ENCODE measurements at regions not wholly inside any gene's neighbourhood (a gene's known extent, or its start where the extent isn't known, plus 50 kb on each side); places are given as distances from the start of the nearest gene placed in this dataset.

DNA sequence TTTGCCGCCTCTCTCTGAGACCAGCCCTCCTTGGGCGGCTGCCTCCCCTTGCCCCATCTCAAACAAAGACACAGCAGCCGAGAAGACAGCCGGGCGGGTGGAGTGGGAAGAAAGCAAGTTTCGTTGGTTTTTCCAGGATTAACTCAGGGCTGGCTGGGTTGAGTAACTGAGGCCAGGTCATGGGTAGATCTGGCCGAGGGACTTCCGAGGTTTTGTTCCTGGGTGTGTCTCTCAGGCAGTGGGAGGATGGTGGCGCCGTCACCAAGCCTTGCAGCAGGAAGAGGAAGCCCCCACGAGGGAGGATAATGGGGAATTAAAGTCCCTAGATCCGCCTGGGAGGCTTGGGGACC is 167.2 kb downstream of the TTLL2 start:
- TF ChIP-seq, protein P1, sequence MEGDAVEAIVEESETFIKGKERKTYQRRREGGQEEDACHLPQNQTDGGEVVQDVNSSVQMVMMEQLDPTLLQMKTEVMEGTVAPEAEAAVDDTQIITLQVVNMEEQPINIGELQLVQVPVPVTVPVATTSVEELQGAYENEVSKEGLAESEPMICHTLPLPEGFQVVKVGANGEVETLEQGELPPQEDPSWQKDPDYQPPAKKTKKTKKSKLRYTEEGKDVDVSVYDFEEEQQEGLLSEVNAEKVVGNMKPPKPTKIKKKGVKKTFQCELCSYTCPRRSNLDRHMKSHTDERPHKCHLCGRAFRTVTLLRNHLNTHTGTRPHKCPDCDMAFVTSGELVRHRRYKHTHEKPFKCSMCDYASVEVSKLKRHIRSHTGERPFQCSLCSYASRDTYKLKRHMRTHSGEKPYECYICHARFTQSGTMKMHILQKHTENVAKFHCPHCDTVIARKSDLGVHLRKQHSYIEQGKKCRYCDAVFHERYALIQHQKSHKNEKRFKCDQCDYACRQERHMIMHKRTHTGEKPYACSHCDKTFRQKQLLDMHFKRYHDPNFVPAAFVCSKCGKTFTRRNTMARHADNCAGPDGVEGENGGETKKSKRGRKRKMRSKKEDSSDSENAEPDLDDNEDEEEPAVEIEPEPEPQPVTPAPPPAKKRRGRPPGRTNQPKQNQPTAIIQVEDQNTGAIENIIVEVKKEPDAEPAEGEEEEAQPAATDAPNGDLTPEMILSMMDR (IDR thresholded peaks at IDR 0.05) = no peak
- no peaks in the 10 kb centered on the region for H3K36me3 ChIP-seq
- H3K4me3 ChIP-seq = no peak overlapping the region
- DNase-seq (ENCODE audit: low spot score) (no peak), ATAC-seq (ENCODE audit: insufficient number of reproducible peaks, low FRiP score, low read depth) (no peak)
- H3K27me3 ChIP-seq (replicated peaks; ENCODE audit: insufficient read depth) = no peaks in the 10 kb centered on the region
- peaks cover 0 to 13% of the 10 kb centered on the region in 2 donors for H3K4me1 ChIP-seq (ENCODE audit: control insufficient read depth in 1 of 2, low read depth in 2 of 2)
- H3K9me3 ChIP-seq = no peaks in the 10 kb centered on the region
- no peak overlapping the region for H3K27ac ChIP-seq

DNA sequence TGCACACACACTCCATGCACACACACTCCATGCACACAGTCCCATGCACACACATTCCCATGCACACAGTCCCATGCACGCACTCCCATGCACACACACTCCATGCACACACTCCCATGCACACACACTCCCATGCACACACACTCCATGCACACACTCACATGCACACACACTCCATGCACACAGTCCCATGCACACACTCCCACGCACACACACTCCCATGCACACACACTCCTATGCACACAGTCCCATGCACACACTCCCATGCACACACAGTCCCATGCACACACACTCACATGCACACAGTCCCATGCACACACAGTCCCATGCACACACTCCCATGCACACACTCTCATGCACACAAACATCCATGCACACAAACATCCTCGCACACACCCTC is 168.4 kb downstream of the TTLL2 start:
- no peak for DNase-seq (ENCODE audit: low spot score)
- TF ChIP-seq, protein P1 (IDR thresholded peaks at IDR 0.05) = no peak
- no peaks in the 10 kb centered on the region for H3K9me3 ChIP-seq
- H3K4me3 ChIP-seq = no peak overlapping the region
- no peaks in the 10 kb centered on the region for H3K27me3 ChIP-seq (replicated peaks; ENCODE audit: insufficient read depth)
- ATAC-seq (ENCODE audit: insufficient number of reproducible peaks, low FRiP score, low read depth) = no peak
- H3K27ac ChIP-seq = no peak overlapping the region
- H3K4me1 ChIP-seq (ENCODE audit: control insufficient read depth in 1 of 2, low read depth in 2 of 2) = peaks cover 0 to 13% of the 10 kb centered on the region in 2 donors
- no peaks in the 10 kb centered on the region for H3K36me3 ChIP-seq

DNA sequence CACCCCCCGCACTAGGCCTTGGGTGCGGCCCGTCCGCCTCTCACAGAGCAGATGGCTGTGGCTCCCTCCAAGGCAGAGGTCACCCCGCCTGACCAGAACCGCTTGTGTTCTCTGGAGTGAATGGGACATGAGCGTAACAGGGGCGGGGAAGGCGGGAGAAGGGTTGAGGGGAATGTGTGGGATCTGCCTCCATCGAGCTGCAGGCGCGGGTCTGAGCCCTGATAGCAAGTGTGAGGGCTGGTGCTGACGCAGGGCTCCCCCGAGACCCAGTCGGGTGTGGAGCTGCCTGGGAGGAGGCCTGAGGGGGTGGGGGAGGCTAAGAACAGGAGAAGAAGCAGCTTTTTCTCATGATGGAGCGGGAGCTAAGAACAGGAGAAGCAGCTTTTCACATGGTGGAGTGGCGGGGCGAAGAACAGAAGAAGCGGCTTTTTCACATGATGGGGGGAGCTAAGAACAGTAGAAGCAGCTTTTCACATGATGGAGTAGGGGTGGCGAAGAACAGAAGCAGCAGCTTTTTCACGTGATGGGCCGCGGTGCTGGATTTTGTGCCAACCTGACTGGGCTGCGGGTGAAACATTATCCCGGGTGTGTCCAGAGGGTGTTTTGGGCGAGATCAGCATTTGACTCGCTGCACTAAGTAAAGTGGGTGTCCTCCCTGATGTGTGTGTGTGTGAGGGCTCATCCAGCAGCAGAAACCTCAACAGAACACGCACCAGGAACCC is 169.3 kb downstream of the TTLL2 start:
- H3K36me3 ChIP-seq = no peaks in the 10 kb centered on the region
- no peaks in the 10 kb centered on the region for H3K9me3 ChIP-seq
- ATAC-seq (ENCODE audit: insufficient number of reproducible peaks, low FRiP score, low read depth) = no peak
- H3K27ac ChIP-seq = no peak overlapping the region
- no peak for DNase-seq (ENCODE audit: low spot score)
- H3K27me3 ChIP-seq (replicated peaks; ENCODE audit: insufficient read depth) = no peaks in the 10 kb centered on the region
- H3K4me3 ChIP-seq = no peak overlapping the region
- H3K4me1 ChIP-seq (ENCODE audit: control insufficient read depth in 1 of 2, low read depth in 2 of 2) = peaks cover 0 to 13% of the 10 kb centered on the region in 2 donors
- TF ChIP-seq, protein P1 (IDR thresholded peaks at IDR 0.05) = no peak

DNA sequence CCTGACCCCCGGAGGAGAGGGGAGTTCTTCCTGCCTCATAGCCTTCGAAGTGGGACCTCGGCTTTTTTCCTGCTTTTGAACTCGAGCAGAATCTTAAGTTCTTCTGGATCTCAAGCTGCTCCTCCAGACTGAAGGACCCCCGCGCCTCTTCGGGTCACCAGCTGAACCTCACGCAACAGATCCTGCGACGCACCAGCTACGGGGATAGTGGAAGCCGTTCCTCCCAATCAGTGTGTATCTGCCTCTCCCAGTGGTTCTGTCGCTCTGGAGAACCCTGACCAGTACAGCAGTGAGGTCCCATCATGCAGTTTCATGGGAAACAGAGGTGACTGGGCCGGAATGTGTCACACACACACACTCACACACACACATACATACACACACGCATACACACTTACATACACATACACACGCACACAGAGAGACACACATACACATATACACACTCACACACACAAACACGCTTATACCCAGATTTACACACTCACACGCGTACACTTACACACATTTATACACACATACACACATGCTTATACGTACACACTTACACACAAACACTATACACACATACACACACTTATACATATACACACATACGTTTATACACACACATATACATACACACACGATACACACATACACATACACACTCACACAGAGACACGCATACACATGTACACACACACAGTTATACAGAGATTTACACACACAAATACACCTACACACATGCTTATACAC is 170.0 kb downstream of the TTLL2 start:
- H3K27me3 ChIP-seq (replicated peaks; ENCODE audit: insufficient read depth) = no peaks in the 10 kb centered on the region
- ATAC-seq (ENCODE audit: insufficient number of reproducible peaks, low FRiP score, low read depth) (no peak), DNase-seq (ENCODE audit: low spot score) (no peak)
- no peaks in the 10 kb centered on the region for H3K9me3 ChIP-seq
- no peak overlapping the region for H3K27ac ChIP-seq
- peaks cover 0 to 13% of the 10 kb centered on the region in 2 donors for H3K4me1 ChIP-seq (ENCODE audit: control insufficient read depth in 1 of 2, low read depth in 2 of 2)
- H3K36me3 ChIP-seq = no peaks in the 10 kb centered on the region
- no peak overlapping the region for H3K4me3 ChIP-seq
- TF ChIP-seq, protein P1 (IDR thresholded peaks at IDR 0.05) = no peak

DNA sequence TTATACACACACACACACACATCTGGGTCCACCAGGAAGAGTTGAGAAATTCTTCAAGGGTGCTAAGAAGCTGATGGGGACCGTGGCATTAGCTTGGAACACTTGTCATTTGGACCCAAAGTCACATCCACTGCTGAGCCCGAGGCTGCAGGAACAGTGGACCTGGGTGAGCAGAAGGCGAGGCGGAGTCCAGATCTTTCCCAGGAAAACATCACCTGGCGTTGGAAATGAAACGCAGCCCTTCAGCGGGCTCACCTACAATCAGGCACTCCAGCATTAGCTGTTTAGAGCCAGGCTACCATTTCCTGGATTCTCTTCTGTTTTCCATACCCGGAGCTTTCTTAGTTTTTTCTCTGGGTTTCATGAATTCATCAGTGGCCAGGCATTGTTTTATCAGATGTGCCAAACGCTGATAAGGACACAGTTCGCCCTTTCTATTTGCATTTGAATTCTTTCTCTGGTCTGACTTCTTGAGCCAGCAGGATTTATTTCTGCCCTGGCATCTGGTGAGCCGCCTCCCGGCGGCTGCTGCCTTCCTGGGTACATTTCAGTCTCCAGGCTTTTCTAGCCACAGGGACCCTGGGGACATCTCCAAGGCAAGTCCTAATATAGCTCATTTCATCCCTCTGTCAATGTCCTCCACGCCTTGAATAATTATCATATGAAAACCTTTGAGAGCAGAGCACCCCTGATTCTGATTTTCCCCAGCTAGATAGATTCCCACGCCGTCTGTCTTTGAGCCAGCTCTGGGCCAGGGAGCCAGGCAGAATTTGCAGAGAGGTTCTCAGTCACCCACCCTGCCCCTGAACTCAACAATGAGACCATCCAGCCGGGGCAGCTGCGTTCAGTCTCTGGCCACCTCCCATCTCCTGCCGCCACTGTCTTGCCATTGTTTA is 170.9 kb downstream of the TTLL2 start:
- peak overlapping the region; percentile 7 for H3K4me3 ChIP-seq
- TF ChIP-seq, protein P1 (IDR thresholded peaks at IDR 0.05) = no peak
- no peaks in the 10 kb centered on the region for H3K9me3 ChIP-seq
- H3K27me3 ChIP-seq (replicated peaks; ENCODE audit: insufficient read depth) = no peaks in the 10 kb centered on the region
- H3K4me1 ChIP-seq (ENCODE audit: control insufficient read depth in 1 of 2, low read depth in 2 of 2) = peaks cover 0 to 13% of the 10 kb centered on the region in 2 donors
- H3K36me3 ChIP-seq = no peaks in the 10 kb centered on the region
- ATAC-seq (ENCODE audit: insufficient number of reproducible peaks, low FRiP score, low read depth) = peak; percentile 44
- no peak for DNase-seq (ENCODE audit: low spot score)
- no peak overlapping the region for H3K27ac ChIP-seq
